ENCODE measurements at regions not wholly inside any gene's neighbourhood (a gene's known extent, or its start where the extent isn't known, plus 50 kb on each side); places are given as distances from the start of the nearest gene placed in this dataset.

DNA sequence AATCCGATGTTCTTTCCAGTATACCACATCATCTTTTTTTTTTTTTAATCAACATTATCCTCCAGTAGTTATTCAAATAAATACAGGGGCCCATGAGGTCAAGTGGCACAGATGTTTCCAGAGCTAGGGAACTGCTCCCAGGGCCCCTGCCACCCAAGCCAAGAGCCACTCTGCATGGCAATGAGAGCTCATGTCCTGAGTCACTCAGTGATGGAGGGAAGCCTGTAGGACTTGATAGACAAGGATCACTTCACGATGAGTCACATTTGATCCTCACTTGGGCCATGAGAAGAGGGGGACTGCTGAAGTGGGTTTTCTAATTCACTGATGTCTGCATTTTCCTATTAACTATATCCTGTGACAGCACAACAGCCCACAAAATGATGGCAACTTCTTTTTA is 127.0 kb upstream of the PKDCC start:
- no peak for TF ChIP-seq CTCF (IDR thresholded peaks at IDR 0.05 in 8 of 11, conservative IDR thresholded peaks at IDR 0.05 in 3 of 11)
- no peak for TF ChIP-seq POLR2AphosphoS5 (IDR thresholded peaks at IDR 0.05)
- TF ChIP-seq POLR2A (IDR thresholded peaks at IDR 0.05): no peak
